Prostate gland (tissue), 2 donors: ENCODE measurements at regions not wholly inside any gene's neighbourhood (a gene's known extent, or its start where the extent isn't known, plus 50 kb on each side); places are given as distances from the start of the nearest gene placed in this dataset.

Experiments used
- POLR2A ChIP-seq: fragments of 450-650 bp; IDR thresholded peaks from one replicate; pipeline ENCODE4 v1.6.1; 2016; ENCODE audit warnings: antibody characterized with exemption, mild to moderate bottlenecking
- POLR2AphosphoS5 ChIP-seq: sonication (generic); formaldehyde crosslinking; IDR thresholded peaks from one replicate; pipeline ENCODE4 v1.6.1; 2017; ENCODE audit warnings: antibody characterized with exemption
- TF ChIP-seq, protein P1 (sequence below), 4 experiments: fragments of 200-600 bp in 2 of 4; fragments of 450-650 bp in 2 of 4; sonication (generic) in 2 of 4; IDR thresholded peaks; 1 replicate in 3 of 4; 2 replicates in 1 of 4; pipeline ENCODE4 v1.5.1; 2016 to 2019; ENCODE audit warnings: antibody characterized with exemption in 4 of 4, mild to moderate bottlenecking in 2 of 4, moderate library complexity in 2 of 4

- TF ChIP-seq, protein P1, sequence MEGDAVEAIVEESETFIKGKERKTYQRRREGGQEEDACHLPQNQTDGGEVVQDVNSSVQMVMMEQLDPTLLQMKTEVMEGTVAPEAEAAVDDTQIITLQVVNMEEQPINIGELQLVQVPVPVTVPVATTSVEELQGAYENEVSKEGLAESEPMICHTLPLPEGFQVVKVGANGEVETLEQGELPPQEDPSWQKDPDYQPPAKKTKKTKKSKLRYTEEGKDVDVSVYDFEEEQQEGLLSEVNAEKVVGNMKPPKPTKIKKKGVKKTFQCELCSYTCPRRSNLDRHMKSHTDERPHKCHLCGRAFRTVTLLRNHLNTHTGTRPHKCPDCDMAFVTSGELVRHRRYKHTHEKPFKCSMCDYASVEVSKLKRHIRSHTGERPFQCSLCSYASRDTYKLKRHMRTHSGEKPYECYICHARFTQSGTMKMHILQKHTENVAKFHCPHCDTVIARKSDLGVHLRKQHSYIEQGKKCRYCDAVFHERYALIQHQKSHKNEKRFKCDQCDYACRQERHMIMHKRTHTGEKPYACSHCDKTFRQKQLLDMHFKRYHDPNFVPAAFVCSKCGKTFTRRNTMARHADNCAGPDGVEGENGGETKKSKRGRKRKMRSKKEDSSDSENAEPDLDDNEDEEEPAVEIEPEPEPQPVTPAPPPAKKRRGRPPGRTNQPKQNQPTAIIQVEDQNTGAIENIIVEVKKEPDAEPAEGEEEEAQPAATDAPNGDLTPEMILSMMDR (IDR thresholded peaks at IDR 0.05): no peak
- TF ChIP-seq POLR2A (no peak), POLR2AphosphoS5 (no peak)
Measured at GRCh38 chr13:37475151-37475550, 123.4 kb downstream of the POSTN start.
